ENCODE measurements at regions not wholly inside any gene's neighbourhood (a gene's known extent, or its start where the extent isn't known, plus 50 kb on each side); places are given as distances from the start of the nearest gene placed in this dataset.
"Not testable (repeated sequence)": the region's sequence is repeated elsewhere in the genome, so short reads cannot be mapped to it uniquely, and the experiment has no call there.

GRCh38 chr19:27890696-27891095 lies 1322.3 kb downstream of the UQCRFS1 start:
- DNase-seq, result no peak

DNA sequence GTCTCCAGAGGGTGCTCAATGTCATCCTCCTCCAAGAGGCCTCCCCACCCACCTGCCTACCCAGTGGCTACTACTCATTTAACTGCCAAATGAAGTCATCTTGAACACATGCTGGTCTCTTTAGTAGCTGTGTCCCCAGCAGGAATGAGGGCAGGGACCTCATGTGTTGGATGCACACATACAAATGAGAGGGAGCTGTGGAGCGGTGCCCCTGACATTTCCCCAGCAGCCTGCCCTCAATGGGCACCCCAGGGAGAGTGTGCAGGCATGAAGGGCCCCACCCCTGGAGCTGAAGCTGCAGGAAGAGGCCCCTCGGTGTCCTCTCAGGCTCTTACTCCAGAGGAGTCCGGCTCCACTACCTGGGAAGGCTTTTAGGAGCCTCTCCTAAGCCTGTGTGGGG lies 1322.7 kb downstream of the UQCRFS1 start:
- no peak for DNase-seq

DNA sequence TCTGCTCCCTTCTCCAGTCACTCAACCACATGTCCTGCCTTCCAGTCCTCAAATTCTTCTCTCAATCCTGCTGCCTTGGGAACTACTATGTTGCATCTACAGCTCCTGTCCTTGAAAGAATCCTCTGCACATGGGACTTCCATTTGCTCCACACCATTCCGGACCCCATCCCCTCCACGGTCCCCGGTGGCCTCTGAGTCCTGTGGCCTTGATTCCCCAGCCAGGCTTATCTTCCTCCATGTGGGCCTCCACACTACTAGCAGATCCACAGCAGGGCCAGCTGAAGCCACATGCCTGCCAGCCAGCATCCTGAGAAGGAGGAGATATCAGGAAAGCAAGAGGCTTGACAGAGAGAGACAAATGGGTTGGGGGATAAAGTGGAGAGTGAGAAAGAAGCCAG lies 1323.8 kb downstream of the UQCRFS1 start:
- DNase-seq, result no peak

DNA sequence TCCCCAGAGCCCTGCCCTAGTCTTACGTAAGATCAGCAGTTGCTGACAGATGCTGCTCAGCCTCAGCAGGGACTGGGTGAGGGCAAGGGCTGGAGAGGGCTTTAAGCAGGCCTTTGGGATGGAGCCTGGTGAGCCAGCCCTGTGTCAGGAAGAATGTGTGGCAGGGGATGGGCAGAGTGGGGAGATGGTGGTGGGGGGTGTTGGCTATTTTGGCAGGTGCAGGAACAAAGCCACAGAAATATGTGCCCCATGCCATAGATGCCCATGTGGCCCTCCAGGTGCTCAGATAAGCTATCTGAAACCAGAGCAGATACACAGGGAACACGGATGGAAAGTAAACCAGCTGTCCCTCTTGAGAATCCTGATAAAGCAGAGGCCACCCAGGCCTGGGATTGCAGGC lies 1325.0 kb downstream of the UQCRFS1 start:
- no peak for DNase-seq

DNA sequence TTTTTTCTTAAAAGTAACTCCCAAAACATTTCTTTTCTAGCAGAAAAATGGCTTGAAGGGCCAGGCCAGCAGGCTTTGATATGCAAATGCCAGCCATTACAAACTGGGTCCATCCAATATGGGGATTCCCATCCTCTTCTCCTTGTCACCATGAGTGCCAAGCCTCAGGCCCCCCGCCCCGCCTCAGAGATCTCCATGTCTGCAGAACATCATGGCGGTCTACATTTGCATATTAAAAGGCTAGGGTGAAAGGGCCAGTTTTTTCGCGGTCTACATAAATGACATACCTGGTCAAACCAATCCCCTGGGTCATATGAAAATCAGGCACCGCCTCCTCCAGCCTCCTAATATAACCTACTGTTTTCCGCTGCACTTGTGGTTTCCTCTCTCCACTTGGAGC lies 1327.6 kb downstream of the UQCRFS1 start:
- no peak for DNase-seq

- no peak for DNase-seq
These were observed 1328.6 kb downstream of the UQCRFS1 start for GRCh38 chr19:27884376-27884775.

GRCh38 chr19:27881213-27881612 lies 1331.7 kb downstream of the UQCRFS1 start:
- no peak for DNase-seq

GRCh38 chr19:27876976-27877512 lies 1335.9 kb downstream of the UQCRFS1 start:
- no peak for DNase-seq

DNA sequence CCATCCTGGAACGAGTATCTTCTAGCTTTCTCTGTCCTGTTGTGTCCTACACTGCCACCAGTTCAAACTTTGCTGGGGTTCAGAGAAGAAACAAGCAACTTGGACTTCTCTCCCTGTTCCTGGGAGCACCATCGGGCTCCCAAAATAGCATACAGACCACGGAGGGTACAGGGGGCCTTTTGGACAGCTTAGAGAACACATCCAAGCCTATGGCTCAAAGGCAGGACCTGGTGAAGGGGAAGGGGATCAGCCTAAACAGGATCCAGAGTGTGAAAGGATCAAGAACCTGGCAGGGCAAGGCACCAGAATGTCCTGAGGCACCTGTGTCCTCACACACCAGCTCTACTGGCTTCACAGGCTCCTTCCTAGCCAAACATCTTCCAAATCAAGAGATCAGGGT lies 1336.5 kb downstream of the UQCRFS1 start:
- DNase-seq, result no peak

DNA sequence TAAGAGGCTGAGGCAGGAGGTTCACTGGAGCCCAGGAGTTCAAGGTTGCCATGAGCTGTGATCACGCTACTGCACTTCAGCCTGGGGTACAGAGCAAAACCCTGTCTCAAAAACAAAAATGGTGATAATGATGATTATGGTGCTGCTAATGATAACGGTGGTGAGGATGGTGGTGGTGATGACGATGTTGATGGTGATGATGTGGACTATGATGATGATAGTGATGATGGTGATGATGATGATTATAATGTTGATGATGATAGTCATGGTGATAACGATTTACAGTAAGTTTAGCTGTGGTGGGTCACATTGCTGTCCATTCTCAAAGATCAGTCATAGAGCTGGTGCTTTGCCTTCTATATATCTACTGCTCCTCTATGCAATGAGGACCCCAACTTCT lies 1340.6 kb downstream of the UQCRFS1 start:
- no peak for DNase-seq

DNA sequence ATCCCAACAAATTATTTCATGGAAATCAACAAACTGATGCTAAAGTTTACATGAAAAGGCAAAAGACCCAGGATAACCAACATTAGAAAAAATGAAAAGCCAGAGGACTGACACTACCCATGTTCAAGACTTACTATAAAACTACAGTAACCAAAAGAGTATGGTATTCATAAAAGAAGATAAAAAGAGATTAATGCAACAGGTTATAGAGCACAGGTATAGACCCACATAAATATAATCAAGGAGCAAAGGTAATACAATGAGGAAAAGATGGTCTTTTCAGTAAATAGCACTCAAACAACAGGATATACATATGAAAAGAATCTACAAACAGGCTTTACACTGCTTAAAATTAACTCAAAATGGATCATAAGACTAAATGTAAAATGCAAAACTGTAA lies 1342.7 kb downstream of the UQCRFS1 start:
- no peak for DNase-seq

- DNase-seq, result no peak
These were observed 1344.9 kb downstream of the UQCRFS1 start for GRCh38 chr19:27868007-27868406.

- DNase-seq, result no peak
These were observed 1346.8 kb downstream of the UQCRFS1 start for GRCh38 chr19:27865927-27866777.

- no peak for DNase-seq
These were observed 1351.5 kb downstream of the UQCRFS1 start for GRCh38 chr19:27861411-27861975.

DNA sequence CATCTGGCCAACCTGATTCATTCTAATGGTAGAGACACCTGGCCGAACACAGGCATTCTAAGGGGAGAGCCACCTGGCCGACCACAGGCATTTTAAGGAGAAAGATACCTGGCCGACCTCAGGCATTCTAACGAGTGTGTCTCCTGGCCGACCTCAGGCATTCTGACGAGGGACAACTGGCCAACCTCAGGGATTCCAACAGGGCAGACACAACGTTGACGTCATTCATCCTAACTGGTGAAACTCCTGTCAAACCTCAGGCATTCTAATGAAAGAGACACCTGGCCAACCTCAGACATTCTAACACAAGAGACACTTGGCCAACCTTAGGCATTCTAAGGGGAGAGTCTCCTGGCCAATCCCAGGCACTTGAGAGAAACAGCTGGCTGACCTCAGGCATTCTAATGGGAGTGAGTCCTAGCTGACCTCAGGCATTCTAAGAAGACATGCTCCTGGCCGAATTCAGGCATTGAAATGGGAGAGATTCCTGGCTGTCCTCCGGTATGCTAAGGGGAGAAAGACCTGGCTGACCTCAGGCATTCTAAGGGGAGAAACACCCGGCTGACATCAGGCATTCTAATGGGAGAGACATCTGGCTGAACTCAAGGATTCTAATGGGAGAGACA lies 1352.5 kb downstream of the UQCRFS1 start:
- no peak for DNase-seq

DNA sequence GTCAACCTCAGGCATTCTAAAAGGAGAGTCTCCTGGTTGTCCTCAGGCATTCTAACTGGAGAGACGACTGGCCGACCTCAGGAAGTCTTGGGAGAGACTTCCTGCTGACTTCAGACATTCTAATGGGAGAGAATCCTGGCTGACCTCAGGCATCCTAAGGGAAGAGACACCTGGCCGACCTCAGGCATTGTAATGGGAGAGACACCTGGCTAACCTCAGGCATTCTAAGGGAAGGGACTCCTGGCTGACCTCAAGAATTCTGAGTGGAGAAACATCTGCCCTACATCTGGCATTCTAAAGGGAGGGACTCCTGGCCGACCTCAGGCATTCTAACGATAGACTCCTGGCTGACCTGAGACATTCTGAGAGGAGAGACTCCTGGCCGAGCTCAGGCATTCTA lies 1353.3 kb downstream of the UQCRFS1 start:
- no peak for DNase-seq

DNA sequence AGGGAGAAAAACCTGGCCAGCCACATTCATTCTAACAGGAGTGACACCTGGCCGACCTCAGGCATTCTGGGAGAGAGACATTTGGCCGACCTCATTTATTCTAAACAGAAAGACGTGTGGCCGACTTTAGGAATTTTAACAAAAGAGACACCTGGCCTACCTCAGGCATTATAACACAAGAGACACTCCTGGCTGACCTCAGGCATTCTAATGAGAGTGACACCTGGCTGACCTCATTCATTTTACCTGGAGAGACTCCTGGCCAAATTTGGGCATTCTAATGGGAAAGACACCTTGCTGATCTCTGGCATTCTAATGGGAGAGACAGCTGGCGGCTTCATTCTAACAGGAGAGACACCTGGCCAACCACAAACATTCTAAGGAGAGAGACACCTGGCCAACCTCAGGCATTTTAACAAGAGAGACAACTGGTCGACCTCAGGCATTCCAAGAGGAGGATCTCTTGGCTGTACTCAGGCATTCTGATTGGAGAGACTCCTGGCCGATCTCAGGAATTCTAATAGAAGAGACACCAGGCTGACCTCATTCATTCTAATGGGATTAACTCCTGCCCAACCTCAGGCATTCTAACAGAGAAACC lies 1353.9 kb downstream of the UQCRFS1 start:
- no peak for DNase-seq

DNA sequence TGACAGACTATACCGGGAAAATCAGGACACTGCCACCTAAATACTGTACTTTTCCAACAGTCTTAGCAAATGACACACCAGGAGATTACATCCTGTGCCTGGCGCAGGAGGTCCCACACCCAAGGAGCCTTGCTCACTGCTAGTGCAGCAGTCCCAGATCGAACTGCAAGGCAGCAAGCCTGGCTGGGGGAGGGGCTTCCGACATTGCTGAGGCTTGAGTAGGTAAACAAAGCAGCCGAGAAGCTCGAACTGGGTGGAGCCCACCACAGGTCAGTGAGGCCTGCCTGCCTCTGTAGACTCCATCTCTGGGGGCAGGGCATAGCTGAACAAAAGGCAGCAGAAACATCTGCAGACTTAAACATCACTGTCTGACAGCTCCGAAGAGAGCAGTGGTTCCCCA lies 1360.0 kb downstream of the UQCRFS1 start:
- DNase-seq, result not testable (repeated sequence)

DNA sequence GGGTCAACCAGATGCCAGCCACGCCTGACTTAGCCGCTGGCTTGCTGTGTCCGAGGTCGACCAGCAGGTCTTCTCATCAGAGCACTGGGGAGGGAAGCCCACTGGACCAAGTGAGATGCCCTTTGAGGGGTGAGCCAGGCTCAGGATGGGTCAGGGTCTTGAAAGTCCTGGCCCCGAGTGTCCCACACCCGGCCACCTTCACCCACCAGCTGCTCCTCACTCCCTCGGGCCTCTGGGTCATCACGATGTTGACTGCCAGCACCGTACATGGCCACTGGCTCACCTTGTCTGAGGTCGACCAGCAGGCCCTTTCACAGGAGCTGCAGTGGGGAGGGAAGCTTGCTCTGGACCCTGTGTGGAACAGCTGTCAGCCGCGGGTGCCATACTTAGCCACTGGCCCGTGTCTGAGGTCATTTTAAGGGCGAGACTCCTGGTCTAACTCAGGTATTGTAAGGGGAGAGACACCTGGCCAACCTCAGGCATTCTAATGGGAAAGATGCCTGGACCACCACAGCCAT lies 1361.3 kb downstream of the UQCRFS1 start:
- no peak for DNase-seq

DNA sequence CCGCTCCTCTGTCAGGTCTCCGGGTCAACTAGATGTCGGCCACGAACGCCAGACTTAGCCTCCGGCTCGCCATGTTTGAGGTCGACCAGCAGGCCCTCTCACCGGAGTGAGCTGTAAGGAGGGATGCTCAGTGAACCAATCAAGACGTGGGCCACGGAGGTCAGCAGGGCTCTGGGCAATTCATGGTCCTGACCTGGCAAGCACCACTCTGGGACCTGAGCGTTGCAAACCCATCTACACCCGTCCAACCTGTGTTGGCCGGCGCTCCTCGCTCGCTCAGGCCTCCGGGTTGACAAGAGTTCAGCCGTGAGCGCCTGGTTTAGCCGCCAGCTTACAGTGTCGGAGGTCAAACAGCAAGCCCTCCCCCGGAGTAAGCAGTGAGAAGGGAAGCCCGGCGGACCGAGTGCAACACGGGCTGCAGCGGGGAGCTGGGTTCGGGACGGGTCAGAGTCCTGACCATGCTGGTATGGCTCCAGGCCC lies 1361.9 kb downstream of the UQCRFS1 start:
- DNase-seq, result no peak

DNA sequence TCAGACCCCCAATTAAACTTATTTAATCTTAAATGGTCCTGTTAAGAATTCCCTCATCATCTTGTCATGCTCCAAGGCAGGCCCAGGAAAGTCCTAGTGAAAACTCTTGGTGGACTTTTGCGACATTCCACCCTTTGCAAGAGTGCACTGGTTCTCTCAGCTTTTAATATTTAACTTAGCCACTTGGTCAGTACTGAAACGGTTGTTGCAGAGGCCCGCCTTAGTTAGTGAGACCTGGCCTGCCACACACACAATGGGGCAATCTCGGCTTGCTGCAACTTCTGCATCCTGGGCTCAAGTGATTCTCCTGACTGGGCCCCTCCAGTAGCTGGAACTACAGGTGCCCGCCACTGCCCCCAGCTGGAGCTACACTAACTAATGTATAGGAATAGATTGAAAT lies 1366.0 kb downstream of the UQCRFS1 start:
- no peak for DNase-seq

DNA sequence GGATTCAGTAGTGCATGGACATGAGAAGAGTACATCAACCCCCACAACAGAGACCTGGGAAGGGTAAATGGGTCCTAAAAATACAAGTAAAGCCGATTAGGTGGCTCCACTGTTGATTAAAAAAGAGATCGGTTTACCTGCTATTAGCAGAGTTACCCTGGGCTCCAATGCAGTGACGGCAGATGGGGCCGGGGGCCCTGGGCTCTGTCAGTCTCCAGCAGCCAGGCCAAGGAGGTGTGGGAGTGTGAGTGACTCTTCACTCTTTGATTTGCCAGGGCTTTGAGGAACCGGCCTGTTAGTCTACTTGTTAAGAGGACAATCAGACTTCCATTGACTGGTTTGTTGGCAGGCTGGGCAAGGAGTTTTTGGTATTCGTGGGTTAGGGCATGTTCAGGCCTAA lies 1368.7 kb downstream of the UQCRFS1 start:
- DNase-seq, result no peak

DNA sequence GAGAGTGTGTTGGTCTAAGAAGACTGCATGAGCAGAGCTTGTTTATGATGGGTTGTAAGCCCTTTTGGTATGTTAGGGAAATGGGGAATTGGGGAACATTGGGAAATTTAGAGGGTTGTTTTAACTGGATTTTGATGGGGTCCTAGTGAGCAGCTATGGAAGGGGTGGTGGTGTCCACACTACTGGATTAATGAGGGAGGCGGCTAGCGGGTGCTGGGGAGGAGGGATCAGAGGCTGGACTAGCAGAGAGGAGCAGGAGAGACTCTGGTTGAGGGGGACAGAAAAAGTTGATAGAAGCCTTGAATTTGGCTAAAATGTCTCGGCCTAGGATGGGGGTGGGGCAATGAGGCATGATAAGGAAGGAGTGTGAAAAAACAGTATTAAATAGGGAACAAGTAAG lies 1369.1 kb downstream of the UQCRFS1 start:
- no peak for DNase-seq

Measured in DMS 273 treated with DMSO at 0.1 percent for 48 hours (cell line).